ENCODE measurements at regions not wholly inside any gene's neighbourhood (a gene's known extent, or its start where the extent isn't known, plus 50 kb on each side); places are given as distances from the start of the nearest gene placed in this dataset.
"Not testable (repeated sequence)": the region's sequence is repeated elsewhere in the genome, so short reads cannot be mapped to it uniquely, and the experiment has no call there.

DNA sequence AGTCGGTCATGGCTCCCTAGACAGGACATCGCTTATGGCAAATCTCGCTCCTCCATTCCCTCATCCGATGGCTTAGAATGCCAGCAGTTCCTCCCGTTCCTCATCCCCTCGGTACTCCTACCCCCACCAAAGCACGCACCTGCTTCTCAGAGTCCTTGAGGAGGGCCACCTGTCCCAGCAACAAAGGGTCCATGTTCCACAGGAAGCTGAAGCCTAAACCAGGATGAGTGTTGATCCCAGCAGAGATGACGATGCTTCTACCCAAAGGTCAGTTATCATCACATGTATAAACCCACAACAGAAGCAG, 111.2 kb downstream of the THBS2 start:
- ATAC-seq, result no peak

- ATAC-seq, result no peak
Observed at GRCh38 chr6:169141671-169142537, 111.7 kb downstream of the THBS2 start.

- no peak for ATAC-seq
Observed at GRCh38 chr6:169140986-169141495, 112.6 kb downstream of the THBS2 start.

DNA sequence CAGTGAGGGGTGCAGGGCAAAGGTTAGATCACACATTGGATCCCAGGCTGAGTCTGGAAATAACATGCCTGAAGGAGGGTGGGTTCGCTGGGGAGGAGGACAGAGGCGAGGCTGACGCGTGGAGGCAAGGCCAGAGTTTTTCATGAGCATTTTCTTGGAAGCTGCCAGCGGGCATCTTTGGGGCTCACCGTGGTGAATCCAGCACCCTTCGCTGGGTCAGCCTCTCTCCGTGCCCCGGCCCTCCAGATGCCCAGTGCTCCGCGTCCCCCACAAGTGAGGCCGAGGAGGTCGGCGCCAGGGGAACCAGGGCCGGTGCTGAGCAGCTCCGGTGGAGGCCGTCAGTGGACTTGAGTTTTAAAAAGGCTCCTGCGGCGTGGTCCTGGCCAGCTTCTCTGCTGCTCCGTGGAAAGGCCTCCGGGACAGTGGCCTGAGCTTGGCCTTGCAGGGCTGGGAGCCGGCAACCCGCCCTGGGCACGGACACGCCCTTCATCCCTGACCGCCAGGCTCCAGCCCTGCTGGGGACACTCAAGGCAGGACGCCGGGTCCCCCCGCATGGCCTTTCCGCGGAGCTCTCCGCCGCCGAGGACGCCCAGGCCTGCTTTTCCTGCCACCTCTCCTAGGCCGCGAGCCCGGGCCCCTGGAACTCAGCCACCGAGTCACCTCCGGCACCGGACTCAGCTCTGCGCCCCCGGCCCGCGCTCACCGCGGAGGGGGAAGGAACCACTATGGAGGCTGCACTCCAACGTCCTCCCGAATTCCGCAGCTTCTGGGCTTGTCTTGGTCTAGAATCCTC, 114.3 kb downstream of the THBS2 start:
- ATAC-seq, result no peak

DNA sequence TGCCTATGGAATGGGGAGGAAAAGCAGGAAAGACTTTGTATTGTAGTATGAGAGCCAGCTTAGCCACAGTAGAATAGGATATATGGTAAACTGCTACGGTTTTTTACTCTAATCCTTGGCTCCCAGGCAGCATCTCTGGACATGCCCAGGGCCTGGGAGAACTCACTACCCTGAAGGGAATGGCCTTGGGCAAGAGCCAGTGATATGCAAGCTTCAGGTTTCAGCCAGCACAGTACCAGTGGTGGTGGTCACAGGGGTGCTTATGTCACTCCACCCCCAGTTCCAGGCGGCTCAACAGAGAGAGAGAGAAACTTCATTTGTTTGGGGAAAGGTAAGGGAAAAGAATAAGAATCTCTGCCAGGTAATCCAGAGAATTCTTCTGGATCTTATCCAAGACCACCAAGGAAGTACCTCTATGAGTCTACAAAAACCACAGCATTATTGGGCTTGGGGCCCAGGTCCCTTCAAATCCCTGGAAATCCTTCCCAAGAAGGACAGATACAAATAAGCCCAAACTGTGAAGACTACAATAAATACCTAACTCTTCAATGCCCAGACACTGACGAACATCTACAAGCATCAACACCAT, 121.2 kb downstream of the THBS2 start:
- ATAC-seq, result no peak

- no peak for ATAC-seq
Observed at GRCh38 chr6:169131390-169131789, 122.3 kb downstream of the THBS2 start.

GRCh38 chr6:169130113-169130512, 123.5 kb downstream of the THBS2 start:
- ATAC-seq, result no peak

DNA sequence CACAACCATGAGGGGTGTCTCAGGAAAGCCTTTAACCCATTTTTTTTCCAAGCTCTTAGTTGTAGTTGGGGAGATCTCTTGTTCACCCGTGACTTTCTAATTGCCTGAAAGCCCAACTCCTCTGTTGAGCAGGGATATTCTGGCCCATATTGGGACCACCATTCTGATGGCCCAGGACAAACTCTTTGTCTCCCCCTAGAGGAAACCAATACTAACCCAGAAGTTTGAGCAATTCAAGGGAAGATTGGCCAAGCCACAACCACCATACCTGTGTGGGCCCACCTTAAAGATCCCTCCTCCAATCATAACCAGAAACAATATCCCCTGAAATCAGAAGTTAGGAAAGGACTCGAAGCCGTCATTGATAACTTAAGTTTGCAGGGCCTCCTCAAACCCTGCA, 132.6 kb downstream of the THBS2 start:
- ATAC-seq, result no peak

GRCh38 chr6:169119669-169120068, 134.0 kb downstream of the THBS2 start:
- no peak for ATAC-seq

- no peak for ATAC-seq
Observed at GRCh38 chr6:169118346-169118830, 135.3 kb downstream of the THBS2 start.

DNA sequence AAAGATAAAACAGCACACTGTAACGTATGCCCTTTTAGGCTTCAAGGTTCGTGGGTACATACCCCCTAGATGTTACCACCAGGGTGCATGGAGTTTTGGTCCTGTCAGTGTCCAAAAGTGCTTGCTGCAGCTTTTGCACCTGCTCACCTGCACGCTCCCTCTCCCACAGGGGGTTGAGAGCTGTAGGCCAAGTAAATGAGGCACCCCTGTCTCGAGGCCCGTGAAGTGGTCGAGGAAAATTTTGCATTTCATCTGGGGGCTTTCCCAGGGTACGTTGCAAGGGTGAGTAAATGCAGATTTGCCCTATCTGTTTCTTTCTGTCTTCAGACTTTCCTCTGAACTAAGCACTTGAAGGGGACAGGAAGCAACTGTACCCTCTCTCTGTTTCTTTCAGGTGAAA, 136.0 kb downstream of the THBS2 start:
- no peak for ATAC-seq

DNA sequence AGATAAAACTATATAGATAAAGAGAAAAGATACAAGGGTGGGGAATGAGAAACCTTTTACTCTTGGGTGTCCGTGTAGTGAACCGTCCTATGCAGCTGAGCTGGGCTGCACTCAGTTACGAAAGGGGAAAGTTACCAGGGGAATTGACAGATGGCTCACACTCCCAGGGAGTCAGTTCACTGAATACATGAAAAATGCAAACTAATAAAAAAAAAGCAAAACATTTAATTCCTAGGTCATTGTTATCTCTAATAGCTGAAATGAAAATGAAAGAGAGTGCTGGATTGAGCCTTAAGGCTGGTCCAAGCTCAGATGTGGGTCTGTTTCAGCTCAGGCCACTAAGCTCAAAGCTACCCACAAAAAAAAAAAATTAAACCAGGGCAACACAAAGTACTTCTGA, 138.0 kb downstream of the THBS2 start:
- no peak for ATAC-seq

- ATAC-seq, result not testable (repeated sequence)
Observed at GRCh38 chr6:169114632-169115031, 139.0 kb downstream of the THBS2 start.

- no peak for ATAC-seq
Observed at GRCh38 chr6:169112483-169113320, 140.9 kb downstream of the THBS2 start.

GRCh38 chr6:169111203-169111602, 142.4 kb downstream of the THBS2 start:
- no peak for ATAC-seq

GRCh38 chr6:169109411-169110220, 144.0 kb downstream of the THBS2 start:
- ATAC-seq, result no peak

DNA sequence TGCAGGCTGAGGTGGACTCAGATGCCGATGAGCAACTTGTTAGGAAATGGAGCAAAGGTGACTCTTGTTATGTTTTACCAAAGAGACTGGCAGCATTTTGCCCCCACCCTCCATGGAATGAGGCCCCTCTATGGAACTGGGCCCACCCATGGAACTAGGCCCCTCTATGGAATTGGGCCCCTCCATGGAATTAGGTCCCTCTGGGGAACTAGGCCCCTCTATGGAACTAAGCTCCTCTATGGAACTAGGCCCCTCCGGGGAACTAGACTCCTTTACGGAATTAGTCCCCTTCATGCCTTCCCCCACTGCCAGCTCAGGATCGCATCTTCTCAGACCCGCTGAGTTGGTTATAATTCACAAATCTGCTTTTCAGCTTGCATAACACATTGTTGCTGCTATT, 144.9 kb downstream of the THBS2 start:
- no peak for ATAC-seq

DNA sequence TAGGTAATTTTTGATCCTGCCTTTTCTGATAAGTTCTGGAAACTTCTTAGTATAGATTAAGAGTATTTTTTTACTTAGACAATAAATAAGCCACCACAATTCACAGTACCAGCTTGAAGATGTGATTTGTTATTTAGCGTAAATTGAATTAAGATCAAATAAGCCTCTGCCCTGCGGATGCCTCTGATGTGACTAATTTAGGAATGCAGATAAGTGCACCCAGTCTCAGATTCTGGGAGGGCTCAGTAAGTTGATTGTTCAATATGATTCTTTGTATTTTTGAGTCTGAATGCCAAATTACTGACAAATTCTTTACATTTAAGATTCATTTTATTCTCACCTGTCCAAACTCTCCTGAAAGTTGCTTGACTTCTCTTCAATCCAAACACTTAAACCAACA, 147.5 kb downstream of the THBS2 start:
- ATAC-seq, result no peak

DNA sequence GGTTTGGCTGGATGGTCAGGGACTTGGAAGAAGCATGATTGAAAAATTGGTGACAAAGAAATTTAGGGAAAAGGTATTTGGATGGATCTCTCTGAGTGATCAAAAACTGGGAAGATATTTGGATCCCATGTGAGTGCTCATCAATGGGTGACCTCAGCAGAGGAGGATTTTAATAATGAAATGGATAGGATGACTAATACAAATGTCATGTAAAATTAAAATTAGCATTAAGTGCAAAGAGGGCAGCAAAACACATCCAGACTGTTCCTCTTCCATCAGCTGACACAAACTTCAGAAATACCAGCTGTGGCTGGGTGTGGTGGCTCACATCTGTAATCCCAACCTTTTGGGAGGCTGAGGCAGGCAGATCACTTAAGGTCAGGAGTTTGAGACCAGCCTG, 151.7 kb downstream of the THBS2 start:
- no peak for ATAC-seq

- ATAC-seq, result no peak
Observed at GRCh38 chr6:169101036-169101805, 152.4 kb downstream of the THBS2 start.

Data from activated CD4-positive, CD25-positive, alpha-beta regulatory T cell treated with anti-CD3 and anti-CD28 coated beads, Interleukin-2, amount 50 U/mL, for 24 hours (primary cell).